HCT116 (cell line): ENCODE measurements at regions not wholly inside any gene's neighbourhood (a gene's known extent, or its start where the extent isn't known, plus 50 kb on each side); places are given as distances from the start of the nearest gene placed in this dataset.
"Not testable (repeated sequence)": the region's sequence is repeated elsewhere in the genome, so short reads cannot be mapped to it uniquely, and the experiment has no call there.

Experiments
- ATAC-seq: fragments of 200-7000 bp; cut with Tn5 transposase; 2 replicates; pipeline ENCODE4 v1.9.1; 2020; ENCODE audit warnings: mild to moderate bottlenecking, moderate library complexity
- BruUV-seq: library from RNA; stranded (reverse); fragments of 400-500 nt; replicated peaks from 2 replicates; lab custom pipeline; 2021; lab: Mats Ljungman, UMichigan
- CTCF ChIA-PET: fragments of 300-600 bp; sonication (Branson Sonifier 250); formaldehyde crosslinking; loops from one replicate; lab custom pipeline; 2021; ENCODE audit warnings: antibody characterized with exemption; lab: Charles Lee
- POLR2A ChIA-PET: fragments of 300-600, 350-600 bp; sonication (Branson Sonifier 250); formaldehyde crosslinking; loops from one replicate; lab custom pipeline; 2021; ENCODE audit warnings: antibody characterized with exemption; lab: Charles Lee
- RAD21 ChIA-PET, 2 experiments: fragments of 300-600 bp; sonication (Branson Sonifier 250); formaldehyde crosslinking; loops; one replicate each; lab custom pipeline; 2023; ENCODE audit warnings: low total read pairs in 2 of 2; ENCODE audit not compliant: uncharacterized antibody in 2 of 2, unreplicated experiment in 2 of 2, low non-redundant PET in 1 of 2; lab: Charles Lee
- DNase-seq: peaks from one replicate; pipeline ENCODE4 v3.0.0-alpha.2; 2010; ENCODE audit warnings: low read depth, low spot score
- H2AFZ ChIP-seq: fragments of 200-600 bp; shearing (Covaris generic), sonication (generic); 2 replicates; pipeline ENCODE4 v1.6.1; 2017; ENCODE audit warnings: low read depth, mixed run types, mixed read lengths, antibody characterized with exemption, low read length; ENCODE audit not compliant: poor library complexity, severe bottlenecking
- H3K27ac ChIP-seq: 2 replicates; pipeline ENCODE4 v1.5.1; 2012; ENCODE audit warnings: low read depth, low read length
- H3K27me3 ChIP-seq: fragments of 200-600 bp; sonication (generic); 2 replicates; pipeline ENCODE4 v1.6.1; 2016; ENCODE audit warnings: mixed run types, low read length, mixed read lengths; ENCODE audit not compliant: insufficient read depth
- H3K36me3 ChIP-seq, 2 experiments: fragments of 200-500 bp in 1 of 2; fragments of 200-600 bp in 1 of 2; sonication (Bioruptor generic) in 1 of 2; sonication (generic) in 1 of 2; 2 replicates each; pipeline versions ENCODE4 v1.5.1 to v1.6.1; 2014 to 2016; ENCODE audit warnings: low read length in 2 of 2, inconsistent platforms in 1 of 2, mixed read lengths in 1 of 2, mixed run types in 1 of 2; ENCODE audit not compliant: insufficient read depth in 2 of 2, control insufficient read depth in 1 of 2
- H3K4me1 ChIP-seq, 2 experiments: fragments of 200-600 bp in 1 of 2; sonication (generic) in 1 of 2; 2 replicates each; pipeline versions ENCODE4 v1.5.1 to v1.6.1; 2012 to 2017; ENCODE audit warnings: low read length in 2 of 2, inconsistent platforms in 1 of 2, mild to moderate bottlenecking in 1 of 2, mixed read lengths in 1 of 2, mixed run types in 1 of 2, moderate library complexity in 1 of 2; ENCODE audit not compliant: insufficient read depth in 2 of 2, control insufficient read depth in 1 of 2
- H3K4me2 ChIP-seq: fragments of 200-600 bp; sonication (generic); 2 replicates; pipeline ENCODE4 v1.6.1; 2017; ENCODE audit warnings: mixed run types, low read length, mixed read lengths
- H3K4me3 ChIP-seq, 2 experiments: fragments of 200-600 bp in 1 of 2; sonication (generic) in 1 of 2; replicated peaks in 1 of 2; 2 replicates each; pipeline ENCODE4 v1.5.1; 2011 to 2016; ENCODE audit warnings: low read length in 2 of 2, control low read depth in 1 of 2, low read depth in 1 of 2, mild to moderate bottlenecking in 1 of 2, mixed read lengths in 1 of 2, mixed run types in 1 of 2
- H3K79me2 ChIP-seq: fragments of 200-600 bp; sonication (generic); 2 replicates; pipeline ENCODE4 v1.6.1; 2017; ENCODE audit warnings: mild to moderate bottlenecking, mixed run types, low read length, moderate library complexity, mixed read lengths; ENCODE audit not compliant: insufficient read depth
- H3K9ac ChIP-seq: fragments of 200-600 bp; sonication (generic); 2 replicates; pipeline ENCODE4 v1.6.1; 2016; ENCODE audit warnings: low read length, mixed read lengths
- H3K9me2 ChIP-seq: fragments of 200-600 bp; sonication (generic), shearing (Covaris generic); 2 replicates; pipeline ENCODE4 v1.6.1; 2017; ENCODE audit warnings: mixed run types, mild to moderate bottlenecking, moderate library complexity; ENCODE audit not compliant: insufficient read depth
- H3K9me3 ChIP-seq, 2 experiments: fragments of 200-500 bp in 1 of 2; fragments of 200-600 bp in 1 of 2; sonication (Bioruptor generic) in 1 of 2; sonication (generic) in 1 of 2; 2 replicates each; pipeline ENCODE4 v1.6.1; 2014 to 2017; ENCODE audit warnings: low read length in 2 of 2, mixed read lengths in 2 of 2, inconsistent platforms in 1 of 2, low read depth in 1 of 2, mild to moderate bottlenecking in 1 of 2, mixed run types in 1 of 2, moderate library complexity in 1 of 2; ENCODE audit not compliant: control insufficient read depth in 1 of 2, insufficient read depth in 1 of 2
- H4K20me1 ChIP-seq: fragments of 200-600 bp; sonication (generic), shearing (Covaris generic); 2 replicates; pipeline ENCODE4 v1.6.1; 2017; ENCODE audit warnings: mixed run types, mild to moderate bottlenecking, moderate library complexity; ENCODE audit not compliant: insufficient read depth
- intact Hi-C: fragments of 100-400 bp; cut with micrococcal nuclease; formaldehyde crosslinking; loops from 2 replicates; pipeline ENCODE4 v1.10.0; 2022
- TF ChIP-seq, protein P1 (sequence below): IDR thresholded peaks from 2 replicates; pipeline ENCODE4 v1.6.1; 2012; ENCODE audit warnings: low read depth

DNA sequence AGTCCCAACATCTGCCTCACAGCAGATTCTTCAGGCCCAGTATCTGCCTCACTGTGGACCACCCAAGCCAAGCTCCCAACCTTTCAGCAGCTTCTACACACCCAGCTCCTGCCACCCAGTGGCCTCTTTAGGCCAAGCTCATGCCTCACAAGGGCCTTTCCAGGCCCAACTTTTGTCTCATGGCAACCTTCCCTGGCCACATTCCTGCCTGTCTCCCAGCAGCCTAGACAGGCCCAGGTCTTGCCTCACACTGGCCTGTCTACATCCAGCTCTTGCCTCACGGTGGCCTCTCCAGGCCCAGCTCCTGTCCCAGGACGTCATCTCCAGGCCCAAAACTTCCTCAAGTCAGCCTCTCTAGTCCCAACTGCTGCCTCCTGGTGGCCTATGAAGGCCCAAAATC lies 65.0 kb downstream of the CCDC201 start:
- RAD21 ChIA-PET, H4K20me1 ChIP-seq, POLR2A ChIA-PET, H3K36me3 ChIP-seq, ATAC-seq, H3K4me3 ChIP-seq, H2AFZ ChIP-seq, H3K27ac ChIP-seq, CTCF ChIA-PET, H3K9me2 ChIP-seq, H3K4me2 ChIP-seq, H3K4me1 ChIP-seq, DNase-seq, H3K9ac ChIP-seq, H3K27me3 ChIP-seq, BruUV-seq, intact Hi-C loops, H3K9me3 ChIP-seq, H3K79me2 ChIP-seq: not testable (repeated sequence)

DNA sequence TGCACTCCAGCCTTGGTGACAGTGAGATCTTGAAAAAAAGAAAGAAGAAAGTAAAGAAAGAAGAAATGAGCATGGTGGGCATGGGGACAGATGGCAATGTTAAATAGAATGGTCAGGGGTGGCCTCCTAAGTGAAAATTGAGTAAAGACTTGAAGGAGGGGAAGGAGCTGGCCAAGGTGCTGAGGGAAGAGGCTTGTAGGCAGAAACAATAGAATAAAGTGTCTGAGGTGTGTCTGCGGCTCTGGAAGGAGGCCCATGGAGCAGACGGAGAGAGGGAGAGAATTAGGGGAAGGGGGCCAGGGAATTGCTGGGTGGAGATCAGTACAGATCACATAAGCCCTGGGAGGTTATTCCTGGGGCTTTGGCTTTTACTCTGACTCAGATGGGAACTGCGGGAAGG lies 70.7 kb downstream of the CCDC201 start:
- H3K27ac ChIP-seq, H3K9me2 ChIP-seq, H3K4me1 ChIP-seq, CTCF ChIA-PET, H3K9me3 ChIP-seq, H2AFZ ChIP-seq, ATAC-seq, H3K27me3 ChIP-seq, H3K4me3 ChIP-seq, H3K79me2 ChIP-seq, POLR2A ChIA-PET, DNase-seq, H3K4me2 ChIP-seq, RAD21 ChIA-PET, H3K9ac ChIP-seq, H3K36me3 ChIP-seq, BruUV-seq, H4K20me1 ChIP-seq, intact Hi-C loops: not testable (repeated sequence)
- TF ChIP-seq, protein P1, sequence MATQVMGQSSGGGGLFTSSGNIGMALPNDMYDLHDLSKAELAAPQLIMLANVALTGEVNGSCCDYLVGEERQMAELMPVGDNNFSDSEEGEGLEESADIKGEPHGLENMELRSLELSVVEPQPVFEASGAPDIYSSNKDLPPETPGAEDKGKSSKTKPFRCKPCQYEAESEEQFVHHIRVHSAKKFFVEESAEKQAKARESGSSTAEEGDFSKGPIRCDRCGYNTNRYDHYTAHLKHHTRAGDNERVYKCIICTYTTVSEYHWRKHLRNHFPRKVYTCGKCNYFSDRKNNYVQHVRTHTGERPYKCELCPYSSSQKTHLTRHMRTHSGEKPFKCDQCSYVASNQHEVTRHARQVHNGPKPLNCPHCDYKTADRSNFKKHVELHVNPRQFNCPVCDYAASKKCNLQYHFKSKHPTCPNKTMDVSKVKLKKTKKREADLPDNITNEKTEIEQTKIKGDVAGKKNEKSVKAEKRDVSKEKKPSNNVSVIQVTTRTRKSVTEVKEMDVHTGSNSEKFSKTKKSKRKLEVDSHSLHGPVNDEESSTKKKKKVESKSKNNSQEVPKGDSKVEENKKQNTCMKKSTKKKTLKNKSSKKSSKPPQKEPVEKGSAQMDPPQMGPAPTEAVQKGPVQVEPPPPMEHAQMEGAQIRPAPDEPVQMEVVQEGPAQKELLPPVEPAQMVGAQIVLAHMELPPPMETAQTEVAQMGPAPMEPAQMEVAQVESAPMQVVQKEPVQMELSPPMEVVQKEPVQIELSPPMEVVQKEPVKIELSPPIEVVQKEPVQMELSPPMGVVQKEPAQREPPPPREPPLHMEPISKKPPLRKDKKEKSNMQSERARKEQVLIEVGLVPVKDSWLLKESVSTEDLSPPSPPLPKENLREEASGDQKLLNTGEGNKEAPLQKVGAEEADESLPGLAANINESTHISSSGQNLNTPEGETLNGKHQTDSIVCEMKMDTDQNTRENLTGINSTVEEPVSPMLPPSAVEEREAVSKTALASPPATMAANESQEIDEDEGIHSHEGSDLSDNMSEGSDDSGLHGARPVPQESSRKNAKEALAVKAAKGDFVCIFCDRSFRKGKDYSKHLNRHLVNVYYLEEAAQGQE: peak; percentile 34

DNA sequence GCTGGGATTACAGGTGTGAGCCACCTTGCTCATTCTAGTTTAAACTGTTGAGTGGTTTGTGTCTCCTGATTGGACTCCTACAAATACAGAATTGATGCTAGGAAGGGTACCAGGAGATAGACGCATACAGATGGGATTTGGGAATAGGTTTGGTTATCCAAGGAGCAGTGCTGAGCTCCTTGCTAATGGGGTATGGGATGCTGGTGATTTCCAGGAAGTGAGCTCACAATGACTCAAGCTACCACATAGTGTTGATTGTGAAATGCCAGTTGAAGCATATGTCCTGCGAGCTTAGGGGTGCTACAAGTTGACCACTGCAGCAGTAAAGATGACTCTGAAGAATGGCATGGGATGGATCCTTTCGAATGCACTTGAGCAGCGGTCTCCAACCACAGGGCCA lies 75.6 kb downstream of the CCDC201 start:
- not testable (repeated sequence) for ATAC-seq, H4K20me1 ChIP-seq, H3K4me1 ChIP-seq

DNA sequence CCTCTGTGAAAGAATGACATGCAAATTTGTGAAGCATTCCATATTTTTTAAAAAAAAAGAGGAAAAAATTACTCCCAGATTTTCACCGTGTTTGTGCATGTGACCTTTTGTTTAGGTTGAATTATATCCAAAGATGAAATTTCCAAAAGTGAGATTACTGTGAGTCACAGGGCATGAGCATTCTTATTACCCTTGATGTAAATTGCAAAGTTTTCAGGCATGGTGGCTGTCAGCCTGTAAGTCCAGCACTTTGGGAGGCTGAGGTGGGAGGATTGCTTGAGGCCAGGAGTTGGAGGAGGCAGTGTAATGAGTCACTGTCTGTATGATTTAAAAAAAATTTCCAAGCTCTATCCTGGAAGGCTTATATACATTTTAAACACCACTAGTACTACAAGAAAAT lies 83.2 kb downstream of the CCDC201 start:
- H4K20me1 ChIP-seq, H2AFZ ChIP-seq, H3K4me3 ChIP-seq, POLR2A ChIA-PET, H3K79me2 ChIP-seq, intact Hi-C loops, H3K36me3 ChIP-seq, H3K9me2 ChIP-seq, ATAC-seq, BruUV-seq, RAD21 ChIA-PET, H3K27ac ChIP-seq, H3K4me2 ChIP-seq, CTCF ChIA-PET, H3K4me1 ChIP-seq, H3K27me3 ChIP-seq, H3K9ac ChIP-seq, DNase-seq, H3K9me3 ChIP-seq: not testable (repeated sequence)

More for the DNA sequence above, 75.6 kb downstream of the CCDC201 start:
- H3K9ac ChIP-seq, H3K4me2 ChIP-seq, H3K27me3 ChIP-seq, H2AFZ ChIP-seq, POLR2A ChIA-PET, H3K36me3 ChIP-seq, H3K4me3 ChIP-seq, BruUV-seq, DNase-seq, H3K79me2 ChIP-seq, H3K9me2 ChIP-seq, CTCF ChIA-PET, H3K27ac ChIP-seq, RAD21 ChIA-PET, H3K9me3 ChIP-seq, intact Hi-C loops: not testable (repeated sequence)
